Heart left ventricle (tissue), 16 donors: ENCODE measurements at regions not wholly inside any gene's neighbourhood (a gene's known extent, or its start where the extent isn't known, plus 50 kb on each side); places are given as distances from the start of the nearest gene placed in this dataset.

Experiments
- ATAC-seq, 4 donors: fragments of 200-7000 bp; cut with Tn5 transposase; one replicate each; pipeline ENCODE4 v1.9.1; 2020 to 2022; ENCODE audit warnings: moderate library complexity in 4 of 4, mild to moderate bottlenecking in 3 of 4, moderate number of reproducible peaks in 1 of 4
- DNase-seq, 5 donors: peaks; one replicate each; pipeline ENCODE4 v3.0.0-alpha.2; 2020
- H3K27ac ChIP-seq, 12 donors: fragments of 200-600 bp; sonication (generic) in 4 of 12; one replicate each; pipeline versions ENCODE4 v1.5.0 to v1.8.0; 2016 to 2022; ENCODE audit warnings: mild to moderate bottlenecking in 2 of 12
- H3K27me3 ChIP-seq, 9 donors: fragments of 200-600 bp; sonication (generic) in 2 of 9; one replicate each; pipeline versions ENCODE4 v1.5.1 to v1.8.0; 2016 to 2022; ENCODE audit warnings: mild to moderate bottlenecking in 3 of 9
- H3K36me3 ChIP-seq, 9 donors: fragments of 200-600 bp; sonication (generic) in 2 of 9; one replicate each; pipeline versions ENCODE4 v1.5.0 to v1.8.0; 2018 to 2022; ENCODE audit warnings: mild to moderate bottlenecking in 2 of 9
- H3K4me1 ChIP-seq, 12 donors: fragments of 200-600 bp; sonication (generic) in 4 of 12; one replicate each; pipeline versions ENCODE4 v1.5.0 to v1.8.0; 2016 to 2022; ENCODE audit warnings: mild to moderate bottlenecking in 3 of 12
- H3K4me3 ChIP-seq, 12 donors: fragments of 200-600 bp; sonication (generic) in 4 of 12; one replicate each; pipeline versions ENCODE4 v1.5.0 to v1.8.0; 2017 to 2022; ENCODE audit warnings: mild to moderate bottlenecking in 9 of 12, moderate library complexity in 4 of 12
- H3K9me3 ChIP-seq, 12 donors: fragments of 200-600 bp; sonication (generic) in 4 of 12; one replicate each; pipeline versions ENCODE4 v1.5.0 to v1.8.0; 2016 to 2022; ENCODE audit warnings: mild to moderate bottlenecking in 1 of 12
- POLR2A ChIP-seq, 2 donors: fragments of 450-650 bp; IDR thresholded peaks; one replicate each; pipeline ENCODE4 v1.6.1; 2017; ENCODE audit warnings: antibody characterized with exemption in 2 of 2, mild to moderate bottlenecking in 2 of 2, moderate library complexity in 2 of 2
- WGBS, 4 donors: extraction: QIAGEN DNeasy Blood & Tissue Kit in 2 of 4; methylation state at CpG; one replicate each; pipeline versions ENCODE4 v1.1.5 to v1.1.7; 2013 to 2018; 5-methylcytosine and 5-hydroxymethylcytosine counted together
- intact Hi-C, 10 donors: fragments of 100-400 bp; cut with DNase I; formaldehyde crosslinking; loops; one replicate each; pipeline versions ENCODE4 v1.11.1 to v1.14.2; 2022
- TF ChIP-seq, protein P1 (sequence below), 12 donors: fragments of 200-600 bp; sonication (generic) in 4 of 12; IDR thresholded peaks; one replicate each; pipeline versions ENCODE4 v1.5.0 to v1.8.0; 2018 to 2022; ENCODE audit warnings: antibody characterized with exemption in 12 of 12, mild to moderate bottlenecking in 5 of 12
- donor health status: ischemic (EF 13 %, LVEDD 7.1; RV severe dilation, severe dysfunction).
- donor health status: healthy with polysubstance abuse.
- donor health status: DM: no; HTN: yes; CAD: no.
- donor health status: DM: no; HTN: no; CAD: no.
- donor health status: ischemic (EF 25% LVEDD 6.9; RV normal size, moderate dysfunction).
- donor health status: ischemic (EF 25% LVEDD 5.7; RV mildly dilated, moderate dysfunction).
- donor health status: healthy.
- donor health status: DM: yes; HTN: yes; CAD: no.
- donor health status: ischemic (EF 35%, LVEDD 5.7; RV mildly dilated, moderate dysfunction).
- donor health status: nonischemic (EF 11% LVEDD 7.7; RV severe dilation, severe dysfunction).
- donor health status: DM: yes; HTN: yes; CAD: no.
- donor health status: PGD.
- donor health status: ischemic (EF 29% LVEDD 5.4; RV normal size, mild dysfunction).
- donor health status: nonischemic (EF 23%, LVEDD 6.1; RV moderate dilation, normal function).

DNA sequence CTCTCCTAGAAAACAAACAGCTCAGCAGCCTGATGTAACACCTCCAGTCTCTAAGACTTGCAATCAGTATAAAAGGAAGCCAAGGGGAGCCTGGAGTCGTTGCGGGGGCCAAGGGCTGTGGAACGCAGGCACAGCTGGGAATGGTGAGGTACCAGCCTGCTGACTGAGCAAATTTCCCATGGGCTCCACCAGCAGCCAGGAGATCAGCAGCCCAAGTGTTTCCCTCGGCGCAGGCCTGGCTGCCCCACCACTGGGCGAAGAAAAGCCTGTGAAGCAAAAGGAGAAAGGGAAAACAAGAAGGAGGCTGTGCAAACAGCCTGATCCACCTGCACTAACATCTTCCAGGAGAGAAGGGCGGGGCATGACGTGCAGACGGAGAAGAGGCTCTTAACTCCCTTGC lies 155.3 kb downstream of the SHQ1 start:
- TF ChIP-seq, protein P1, sequence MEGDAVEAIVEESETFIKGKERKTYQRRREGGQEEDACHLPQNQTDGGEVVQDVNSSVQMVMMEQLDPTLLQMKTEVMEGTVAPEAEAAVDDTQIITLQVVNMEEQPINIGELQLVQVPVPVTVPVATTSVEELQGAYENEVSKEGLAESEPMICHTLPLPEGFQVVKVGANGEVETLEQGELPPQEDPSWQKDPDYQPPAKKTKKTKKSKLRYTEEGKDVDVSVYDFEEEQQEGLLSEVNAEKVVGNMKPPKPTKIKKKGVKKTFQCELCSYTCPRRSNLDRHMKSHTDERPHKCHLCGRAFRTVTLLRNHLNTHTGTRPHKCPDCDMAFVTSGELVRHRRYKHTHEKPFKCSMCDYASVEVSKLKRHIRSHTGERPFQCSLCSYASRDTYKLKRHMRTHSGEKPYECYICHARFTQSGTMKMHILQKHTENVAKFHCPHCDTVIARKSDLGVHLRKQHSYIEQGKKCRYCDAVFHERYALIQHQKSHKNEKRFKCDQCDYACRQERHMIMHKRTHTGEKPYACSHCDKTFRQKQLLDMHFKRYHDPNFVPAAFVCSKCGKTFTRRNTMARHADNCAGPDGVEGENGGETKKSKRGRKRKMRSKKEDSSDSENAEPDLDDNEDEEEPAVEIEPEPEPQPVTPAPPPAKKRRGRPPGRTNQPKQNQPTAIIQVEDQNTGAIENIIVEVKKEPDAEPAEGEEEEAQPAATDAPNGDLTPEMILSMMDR (IDR thresholded peaks at IDR 0.05): no peak
- TF ChIP-seq POLR2A (IDR thresholded peaks at IDR 0.05): no peak
- DNase-seq: no peak
- no peaks in the 10 kb centered on the region for H3K4me1 ChIP-seq

DNA sequence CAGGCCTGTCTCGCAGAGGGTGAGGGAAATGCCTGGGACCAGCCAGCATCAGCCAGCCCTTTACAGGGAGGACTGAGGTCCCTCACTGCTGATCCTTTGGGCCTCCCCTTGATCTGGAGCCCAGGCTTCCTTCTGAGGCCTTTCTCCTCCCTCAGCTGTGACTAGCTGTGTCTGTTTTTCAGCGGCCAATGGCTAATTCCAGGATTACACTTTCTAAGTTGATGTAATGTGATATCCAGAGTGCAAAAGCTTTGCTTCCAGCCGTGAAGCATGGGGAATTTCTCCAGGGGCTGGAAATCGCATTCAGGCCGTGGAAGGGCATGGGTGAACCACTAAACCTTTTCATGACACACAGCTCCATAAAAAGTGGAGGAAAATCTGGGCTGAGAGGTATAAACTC lies 157.6 kb downstream of the SHQ1 start:
- 73 to 90% (median 90%) methylated on average over 4 to 5 of the region's 5 CpGs for WGBS, 4 donors
- Histone ChIP-seq H3K4me1 (no peaks in the 10 kb centered on the region), H3K27me3 (no peaks in the 10 kb centered on the region), H3K36me3 (no peaks in the 10 kb centered on the region), H3K9me3 (no peaks in the 10 kb centered on the region), H3K4me3 (no peak overlapping the region), H3K27ac (no peak overlapping the region)
- no peak for TF ChIP-seq POLR2A (IDR thresholded peaks at IDR 0.05)
- TF ChIP-seq, protein P1 (IDR thresholded peaks at IDR 0.05): no peak
- DNase-seq (no peak), ATAC-seq (no peak)
- intact Hi-C loops: no loop called here

More for the DNA sequence above, 155.3 kb downstream of the SHQ1 start:
- H3K4me3 ChIP-seq: no peak overlapping the region
- H3K9me3 ChIP-seq: no peaks in the 10 kb centered on the region
- H3K27me3 ChIP-seq: no peaks in the 10 kb centered on the region
- no peak for ATAC-seq
- intact Hi-C loops: no loop called here
- WGBS, 4 donors: 81 to 87% (median 85%) methylated on average over 9 of the region's 9 CpGs
- H3K27ac ChIP-seq: no peak overlapping the region
- H3K36me3 ChIP-seq: no peaks in the 10 kb centered on the region

DNA sequence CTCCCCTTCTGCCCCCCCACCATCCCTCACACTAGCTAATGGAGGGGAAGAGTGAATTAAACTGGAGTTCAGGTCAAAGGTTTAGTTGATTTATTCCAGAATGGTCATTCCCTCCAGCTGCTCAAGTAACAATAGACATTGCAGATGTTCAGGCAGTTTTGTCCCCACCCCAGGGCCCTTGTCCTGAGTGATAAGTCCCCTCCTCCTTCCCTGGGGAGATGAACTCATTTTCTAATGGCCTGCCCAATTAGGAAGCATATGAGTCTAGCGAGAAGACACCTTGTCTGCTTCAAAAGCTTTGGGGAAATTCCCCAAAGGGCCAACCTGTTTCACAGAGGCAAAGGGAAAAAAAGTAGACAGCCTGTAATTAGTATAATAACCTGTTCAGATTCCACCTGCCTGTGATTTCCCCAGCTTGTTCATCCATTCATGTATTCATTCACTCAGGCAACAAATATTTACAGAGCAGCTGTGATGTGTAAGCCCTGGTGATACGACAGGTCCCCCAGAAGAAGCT lies 165.3 kb downstream of the SHQ1 start:
- no peak for DNase-seq
- Histone ChIP-seq H3K36me3 (no peaks in the 10 kb centered on the region), H3K9me3 (peaks cover 0 to 5% (median 0%) of the 10 kb centered on the region in 12 donors), H3K4me3 (no peak overlapping the region), H3K27me3 (no peaks in the 10 kb centered on the region), H3K27ac (no peak overlapping the region), H3K4me1 (no peaks in the 10 kb centered on the region)
- 63 to 94% (median 85%) methylated on average over 2 of the region's 2 CpGs for WGBS, 4 donors
- no peak for ATAC-seq
- intact Hi-C loops: no loop called here
- TF ChIP-seq, protein P1 (IDR thresholded peaks at IDR 0.05): no peak
- no peak for TF ChIP-seq POLR2A (IDR thresholded peaks at IDR 0.05)

DNA sequence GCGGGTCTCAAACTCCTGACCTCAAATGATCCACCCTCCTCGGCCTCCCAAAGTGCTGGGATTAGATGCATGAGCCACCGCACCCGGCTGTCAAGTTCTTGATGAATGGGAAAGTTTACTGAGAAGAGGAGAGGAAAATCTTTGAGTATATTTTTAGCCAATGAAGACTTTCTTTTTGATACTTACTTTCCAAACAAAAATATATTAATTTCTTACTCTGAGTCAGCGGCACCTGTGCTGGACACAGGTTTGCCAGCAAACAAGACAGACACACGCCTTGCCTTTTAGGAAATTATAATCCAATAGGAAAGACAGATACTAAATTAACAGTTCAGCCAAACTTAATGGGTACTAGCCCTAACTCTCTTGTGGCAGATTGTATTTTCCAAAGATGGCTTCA lies 166.6 kb downstream of the SHQ1 start:
- TF ChIP-seq, protein P1 (IDR thresholded peaks at IDR 0.05): no peak
- TF ChIP-seq POLR2A (IDR thresholded peaks at IDR 0.05): no peak
- no peak for ATAC-seq
- Histone ChIP-seq H3K36me3 (no peaks in the 10 kb centered on the region), H3K9me3 (peaks cover 0 to 5% (median 0%) of the 10 kb centered on the region in 12 donors), H3K27me3 (no peaks in the 10 kb centered on the region), H3K4me3 (no peak overlapping the region), H3K4me1 (no peaks in the 10 kb centered on the region), H3K27ac (no peak overlapping the region)
- DNase-seq: no peak
- 90 to 97% (median 94%) methylated on average over 6 of the region's 6 CpGs for WGBS, 4 donors
- intact Hi-C loops: no loop called here
